DMS153 (cell line): ENCODE measurements at regions not wholly inside any gene's neighbourhood (a gene's known extent, or its start where the extent isn't known, plus 50 kb on each side); places are given as distances from the start of the nearest gene placed in this dataset.

Source experiments
- DNase-seq: peaks from one replicate; lab custom pipeline; 2025; lab: John Stamatoyannopoulos, UW

DNA sequence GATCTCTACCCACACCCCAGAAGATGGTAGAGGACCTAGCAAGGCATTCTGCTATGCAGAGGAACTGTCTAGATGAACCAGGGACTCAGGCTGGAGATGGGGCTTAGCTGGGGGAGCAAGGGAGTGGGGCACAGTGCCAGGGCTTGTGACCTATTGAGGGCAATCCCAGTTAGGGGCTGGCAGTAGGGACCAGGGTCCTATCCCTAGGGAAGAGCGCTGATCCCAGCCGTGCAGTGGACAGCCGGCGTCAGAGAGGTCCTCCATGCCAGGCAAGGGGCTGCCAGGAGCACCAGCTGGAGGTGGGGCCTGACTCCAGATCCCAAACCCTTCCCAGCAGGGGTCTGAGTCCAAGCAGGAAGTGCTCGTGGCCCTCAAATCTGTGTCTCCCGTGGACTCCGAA, 52.7 kb upstream of the NEURL1B start:
- no peak for DNase-seq

DNA sequence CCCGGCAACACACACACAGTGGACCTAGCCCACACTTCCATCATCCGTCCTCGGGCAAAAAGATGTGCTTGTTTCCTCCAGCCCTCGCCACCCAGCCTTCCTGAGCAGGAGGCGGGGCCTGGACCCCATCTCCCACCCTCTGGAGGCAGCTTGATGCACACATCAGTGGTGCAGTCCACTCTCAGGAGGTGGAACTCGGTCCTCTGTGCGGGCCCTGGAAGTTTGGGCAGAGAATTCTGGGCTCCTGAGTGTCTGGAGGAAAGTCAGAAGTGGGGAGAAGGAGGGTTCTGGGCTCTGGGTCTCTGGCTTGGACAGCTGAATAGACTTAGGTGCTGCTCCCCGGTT, 54.0 kb upstream of the NEURL1B start:
- no peak for DNase-seq

DNA sequence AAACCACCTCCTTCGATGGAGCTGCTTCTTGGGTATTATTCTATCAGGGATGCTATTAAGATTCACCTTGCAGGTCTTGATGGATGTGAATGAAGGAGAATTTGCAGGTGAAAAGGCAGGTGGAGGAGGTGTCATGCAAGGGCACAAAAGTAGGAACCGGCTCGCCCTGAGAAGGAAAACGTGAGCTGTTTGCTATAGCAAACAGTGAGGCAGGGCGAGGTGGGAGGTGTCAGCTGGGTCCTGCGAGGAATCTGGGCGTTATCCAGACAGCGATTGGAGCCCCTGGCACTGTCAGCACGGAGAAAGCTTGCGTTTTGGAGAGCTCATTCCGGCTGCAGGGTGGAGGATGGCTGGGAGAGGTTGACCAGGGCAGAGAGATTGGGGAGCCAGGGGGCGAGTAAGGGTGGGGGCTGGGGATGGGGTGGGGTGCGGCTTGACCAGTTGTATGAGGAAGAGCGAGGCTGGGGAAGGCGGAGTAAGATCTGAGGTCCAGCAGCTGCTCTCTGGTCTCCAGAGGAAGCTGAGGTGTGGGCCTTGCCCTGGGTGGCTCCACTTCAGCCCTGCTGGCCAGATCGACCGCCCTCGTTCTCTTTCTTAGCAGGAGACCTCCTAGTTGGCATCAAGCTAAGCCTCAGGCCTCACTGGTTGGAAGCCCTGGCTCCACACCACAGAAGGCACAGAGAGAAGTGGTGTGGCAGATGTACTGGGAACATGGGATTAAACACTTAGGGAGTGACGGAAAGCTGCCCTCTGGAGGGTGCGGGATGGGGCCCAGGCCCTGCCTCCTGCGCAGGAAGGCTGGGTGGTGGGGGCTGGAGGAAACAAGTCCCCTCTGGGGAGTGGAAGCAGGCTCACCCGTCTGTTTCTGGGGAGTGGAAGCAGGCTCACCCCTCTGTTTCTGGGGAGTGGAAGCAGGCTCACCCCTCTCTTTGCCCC, 54.7 kb upstream of the NEURL1B start:
- no peak for DNase-seq

DNA sequence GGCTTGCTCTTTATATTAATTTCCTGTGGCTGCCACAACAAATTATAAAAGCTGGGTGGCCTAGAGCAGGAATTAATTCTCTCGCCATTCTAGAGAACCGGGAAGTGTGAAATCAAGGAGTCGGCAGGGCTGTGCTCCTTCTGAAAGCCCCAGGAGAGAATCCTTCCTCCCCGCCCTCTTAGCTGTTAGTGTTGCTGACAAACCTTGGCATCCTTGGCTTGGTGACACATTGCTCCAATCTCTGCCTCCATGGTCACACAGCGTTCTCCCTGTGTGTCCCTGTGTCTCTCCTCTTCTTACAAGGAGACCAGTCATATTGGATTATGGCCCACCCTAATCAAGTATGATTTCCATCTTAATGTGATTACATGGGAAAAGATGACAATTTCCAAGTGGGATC, 55.9 kb upstream of the NEURL1B start:
- DNase-seq = no peak

DNA sequence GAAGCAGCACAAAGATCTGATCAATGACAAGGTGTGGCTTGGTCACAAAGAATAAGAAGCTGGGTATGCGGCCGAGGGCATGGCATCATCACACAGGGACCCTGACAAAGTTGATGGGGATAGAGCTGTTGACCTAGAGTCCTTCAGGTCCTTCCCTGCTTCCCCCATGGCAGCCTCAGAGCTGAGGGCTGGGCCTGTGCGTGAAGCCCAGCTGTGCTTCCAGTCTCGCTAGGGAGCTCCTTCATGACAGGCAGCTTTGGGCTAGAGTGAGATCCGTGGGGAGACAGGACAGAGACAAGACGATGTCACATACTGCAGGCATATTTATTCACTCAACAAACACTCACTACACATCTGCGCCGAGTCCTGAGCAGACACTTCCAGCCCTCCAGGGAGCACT, 56.4 kb upstream of the NEURL1B start:
- DNase-seq = no peak

DNA sequence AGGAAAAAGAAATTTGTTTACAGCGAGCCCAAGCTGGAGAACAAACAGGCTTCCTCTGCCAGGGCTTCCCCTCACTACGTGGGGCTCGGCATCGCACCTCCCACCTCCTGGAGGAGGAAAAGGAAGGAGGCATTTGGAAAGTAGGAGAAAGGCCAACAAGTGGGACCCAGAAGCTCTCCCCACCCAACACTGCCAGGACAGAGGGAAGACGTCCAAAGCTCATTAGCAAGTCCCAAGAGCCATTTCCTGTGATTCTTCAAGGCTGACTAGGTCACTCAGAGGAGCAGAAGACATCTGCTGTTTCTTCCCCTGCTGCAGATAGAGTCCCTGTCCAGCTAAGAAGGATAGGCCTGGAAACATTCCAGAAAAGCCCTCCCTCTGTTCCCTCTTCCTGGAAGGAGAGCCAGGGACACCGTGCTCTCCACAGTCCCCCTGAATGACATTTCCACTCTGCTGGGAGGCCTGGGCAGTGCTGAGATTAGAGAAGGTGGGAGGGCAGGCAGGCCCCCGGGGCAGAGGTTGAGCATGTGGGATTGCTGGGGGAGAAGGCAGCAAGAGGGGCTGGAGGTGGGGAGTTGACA, 57.0 kb upstream of the NEURL1B start:
- no peak for DNase-seq

DNA sequence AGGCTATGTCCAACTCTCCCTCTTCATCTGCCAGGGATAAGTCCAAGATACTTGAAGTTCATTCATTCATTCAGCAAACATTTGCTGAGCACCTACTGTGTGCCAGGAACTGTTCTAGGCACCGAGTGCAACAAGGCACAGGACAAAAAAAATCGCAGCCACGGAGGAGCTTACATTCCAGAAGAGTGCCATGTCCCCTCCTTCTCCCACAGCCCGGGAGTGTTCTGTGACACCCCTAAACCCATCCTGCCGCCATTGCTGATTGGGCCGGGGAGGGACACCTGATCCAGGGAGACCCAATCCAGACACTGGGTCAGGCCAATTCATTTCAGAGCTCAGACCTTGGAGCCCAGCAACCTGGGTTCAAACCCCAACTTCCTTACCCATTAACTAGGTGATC, 58.1 kb upstream of the NEURL1B start:
- no peak for DNase-seq

DNA sequence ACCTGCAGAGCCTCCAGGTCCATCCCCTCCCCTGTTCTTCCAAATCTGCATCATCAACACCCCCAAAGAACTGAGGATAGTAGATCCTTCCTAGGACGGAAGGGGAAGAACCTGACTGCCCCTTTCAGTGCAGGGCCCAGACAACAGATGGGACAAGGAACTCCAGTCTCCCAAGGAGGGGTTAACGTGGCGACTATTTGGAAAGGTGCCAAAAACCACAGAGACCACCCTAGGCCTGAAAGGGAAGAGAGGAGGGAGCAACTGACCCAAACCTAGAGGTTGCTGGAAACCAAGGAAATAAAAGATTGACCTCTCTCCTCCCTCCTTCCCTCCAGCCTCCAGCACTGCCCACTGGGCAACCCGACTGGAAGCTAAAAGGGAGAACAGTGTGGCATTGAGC, 59.7 kb upstream of the NEURL1B start:
- DNase-seq = no peak

DNA sequence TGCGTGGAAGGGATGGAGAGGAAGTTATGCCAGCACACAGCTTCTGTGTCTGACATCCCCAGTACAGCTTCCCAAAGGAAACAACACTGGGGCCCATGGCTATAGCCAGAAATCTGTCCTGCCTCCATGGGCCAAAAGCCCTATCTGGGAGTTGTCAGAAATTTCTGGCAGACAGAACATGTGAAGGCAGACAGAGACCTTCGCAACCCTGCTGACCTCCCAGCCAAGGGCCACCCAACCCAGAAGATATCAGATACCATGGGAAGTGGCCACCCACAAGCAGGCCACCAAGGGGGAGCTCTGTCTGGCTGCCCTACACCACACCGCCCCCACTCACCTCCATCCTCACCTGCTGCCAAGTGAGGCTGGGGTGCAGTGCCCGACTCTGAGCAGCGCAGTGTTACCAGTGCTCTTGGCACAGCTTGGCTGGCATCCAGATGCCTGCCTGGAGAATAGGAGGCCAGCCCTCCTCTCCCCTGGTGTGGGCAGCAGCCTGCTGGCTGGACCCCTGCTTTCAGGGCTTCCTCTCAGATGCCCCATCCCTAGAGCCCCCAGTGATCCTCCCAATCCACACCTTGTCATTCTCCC, 61.6 kb upstream of the NEURL1B start:
- no peak for DNase-seq

DNA sequence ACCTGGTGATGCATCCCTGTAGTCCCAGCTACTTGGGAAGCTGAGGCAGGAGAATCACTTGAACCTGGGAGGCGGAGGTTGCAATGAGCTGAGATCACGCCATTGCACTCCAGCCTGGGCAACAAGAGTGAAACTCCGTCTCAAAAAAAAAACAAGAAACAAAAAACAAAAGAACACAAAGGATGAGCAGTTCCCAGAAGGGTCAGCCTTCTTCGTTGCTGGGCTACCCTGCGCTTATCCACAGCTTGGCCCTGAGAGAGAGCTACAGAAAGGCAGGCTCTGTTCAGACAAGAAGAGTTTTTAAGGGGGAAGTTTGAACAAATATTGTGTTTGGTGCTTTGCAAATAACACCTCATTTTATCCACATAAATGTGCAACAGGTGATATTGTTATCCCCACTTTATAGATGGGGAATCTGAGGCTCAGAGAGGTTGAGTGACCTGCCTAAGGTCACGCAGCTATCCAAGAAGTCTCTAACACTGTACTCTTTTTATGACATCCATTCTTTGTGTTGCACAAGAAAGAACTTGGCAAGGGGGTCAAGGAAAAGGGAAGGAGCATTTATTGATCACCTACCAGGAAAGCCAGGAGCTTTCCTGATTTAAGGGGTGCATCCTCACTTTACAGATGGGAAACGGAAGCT, 63.7 kb upstream of the NEURL1B start:
- no peak for DNase-seq

DNA sequence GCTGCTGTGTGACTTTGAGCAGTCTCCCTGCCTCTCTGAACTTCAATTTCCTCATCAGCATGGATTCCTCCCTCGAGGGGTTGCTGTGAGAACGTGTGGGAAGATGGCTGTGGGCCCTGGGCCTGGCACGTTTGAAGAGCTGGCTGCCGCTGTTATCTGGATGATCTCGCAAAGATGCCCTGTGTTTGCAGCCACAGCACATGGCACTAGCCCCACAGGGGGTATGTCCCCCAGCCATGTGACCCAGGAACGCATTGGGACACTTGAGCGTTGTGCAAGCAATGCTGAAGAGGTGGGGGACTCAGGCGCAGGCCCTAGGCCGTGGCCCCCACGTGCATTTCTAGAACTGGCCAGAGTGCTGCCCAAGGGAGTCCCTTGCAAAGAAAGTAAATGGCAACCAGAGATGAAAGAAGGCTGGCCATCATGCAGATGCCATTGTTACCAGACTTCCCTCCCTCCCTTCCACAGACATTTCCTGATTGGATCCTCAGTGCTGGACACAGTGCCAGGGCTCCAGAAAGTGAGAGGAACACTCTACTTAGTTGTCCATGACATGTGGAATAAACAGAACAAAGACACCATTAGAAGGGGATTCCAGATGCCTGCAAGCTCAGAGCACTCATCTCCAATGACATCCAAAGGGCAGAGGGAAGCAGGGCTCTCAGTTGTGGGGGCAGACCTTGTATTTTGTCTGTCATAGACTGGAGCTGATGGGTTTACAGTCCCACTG, 65.1 kb upstream of the NEURL1B start:
- no peak for DNase-seq

DNA sequence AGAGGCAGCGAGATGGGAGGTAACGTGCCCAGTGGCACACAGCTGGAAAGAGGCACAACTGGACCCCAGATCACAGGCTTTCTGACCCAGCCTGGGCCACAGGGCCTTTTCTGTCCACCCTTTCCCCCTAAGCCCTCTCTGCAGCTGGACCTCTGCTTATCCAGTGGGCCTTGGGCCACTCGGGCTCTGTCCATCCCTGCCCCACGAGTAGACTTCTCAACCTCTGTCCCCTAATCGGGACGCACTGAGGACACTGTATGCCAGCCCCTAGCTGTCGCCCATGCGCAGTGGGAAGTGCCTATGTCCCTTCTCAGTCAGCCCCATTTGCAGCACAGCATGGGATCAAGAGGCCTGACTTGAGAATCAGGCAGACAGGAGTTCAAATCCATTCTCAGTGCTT, 65.6 kb upstream of the NEURL1B start:
- no peak for DNase-seq

DNA sequence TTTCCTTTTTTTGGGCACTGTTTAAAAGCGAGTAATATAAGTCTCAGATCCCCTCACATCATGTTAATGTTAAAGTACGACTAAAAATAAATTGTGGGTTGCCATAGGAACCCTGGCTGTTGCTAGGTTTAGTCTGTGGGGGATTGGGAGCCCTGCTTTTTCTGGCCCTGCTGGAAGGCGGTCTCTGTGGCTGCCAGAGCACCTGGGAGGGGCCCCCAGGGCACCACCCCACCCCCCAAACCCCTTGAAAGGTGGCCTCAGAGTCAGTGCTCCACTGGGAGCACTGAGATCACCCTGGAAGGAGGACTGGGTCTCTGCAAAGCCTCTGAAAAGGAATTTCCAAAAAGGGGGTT, 66.2 kb upstream of the NEURL1B start:
- DNase-seq = no peak

DNA sequence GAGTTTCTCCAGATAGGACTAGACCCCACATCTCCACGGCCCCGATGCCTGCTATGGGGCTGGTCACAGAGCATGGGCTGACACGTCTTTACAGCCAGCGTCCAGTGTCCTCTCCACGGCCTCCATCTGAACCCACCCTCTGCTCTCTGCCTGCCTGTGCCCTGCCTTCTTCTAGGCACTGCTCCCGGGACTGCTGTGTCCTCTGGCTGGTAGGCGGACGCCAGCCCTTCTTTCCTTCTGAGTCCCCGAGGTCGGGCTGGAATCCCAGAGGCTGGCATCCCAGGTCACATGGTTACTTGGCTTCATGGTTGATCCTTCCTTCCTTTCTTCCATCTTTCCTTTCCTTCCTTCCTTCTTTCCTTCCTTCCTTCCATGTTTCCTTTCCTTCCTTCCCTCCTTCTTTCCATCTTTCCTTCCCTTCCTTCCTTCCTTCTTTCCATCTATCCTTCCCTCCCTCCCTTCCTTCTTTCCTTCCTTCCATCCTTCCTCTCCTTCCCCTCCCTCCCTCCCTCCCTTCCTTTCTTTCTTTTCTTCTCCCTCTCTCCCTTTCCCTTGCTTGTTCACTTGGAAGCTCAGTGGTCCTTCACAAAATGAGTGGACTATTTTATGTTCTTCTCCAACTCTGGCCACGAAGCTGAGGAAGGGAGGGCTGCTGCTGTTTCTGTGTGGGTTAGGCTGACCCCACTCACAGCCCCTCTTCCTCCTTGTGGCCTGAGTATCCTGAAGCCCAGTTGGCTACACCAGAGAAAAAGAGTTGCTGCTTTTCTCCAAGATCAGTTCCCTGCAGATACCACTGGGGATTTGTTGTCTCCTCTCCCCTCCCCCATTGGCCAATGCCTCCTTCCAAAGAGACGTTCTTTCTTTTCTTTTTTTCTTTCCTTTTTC, 66.8 kb upstream of the NEURL1B start:
- no peak for DNase-seq

DNA sequence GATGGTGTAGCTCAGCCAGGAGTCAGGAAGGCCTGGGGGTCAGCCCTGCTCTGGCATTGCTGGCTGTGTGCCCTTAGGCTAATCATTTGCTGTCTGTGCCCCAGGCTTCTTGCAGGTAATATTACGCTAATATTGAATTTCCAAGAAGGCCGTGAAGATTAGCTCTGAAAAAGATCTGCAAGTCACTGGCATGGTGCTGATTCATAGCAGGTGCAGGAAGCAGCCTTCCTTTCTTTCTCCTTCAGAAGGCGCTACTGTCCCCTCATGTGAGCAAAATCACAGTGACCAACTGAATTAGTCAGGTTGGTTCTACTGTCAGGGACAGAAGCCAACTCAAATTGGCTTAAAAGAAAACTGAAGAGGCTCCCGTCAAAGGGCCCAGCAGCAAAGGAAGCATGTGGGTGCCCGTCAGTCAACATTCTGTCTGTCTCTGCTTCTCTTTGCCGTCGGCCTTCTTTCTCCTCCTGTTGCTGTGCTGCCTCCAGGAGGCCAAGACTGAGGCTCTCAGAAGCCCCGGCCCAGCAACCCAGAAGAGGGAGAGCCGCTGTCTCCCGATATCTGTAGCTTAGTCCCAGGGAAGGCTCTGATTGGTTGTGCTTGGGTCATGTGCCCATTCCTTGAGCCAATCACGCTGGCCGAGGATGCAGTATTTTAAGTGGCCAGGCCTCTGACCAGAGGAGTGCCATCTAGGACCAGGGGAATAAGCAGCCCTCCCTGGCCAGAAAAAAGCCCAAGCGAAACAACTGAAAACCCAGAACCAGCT, 67.8 kb upstream of the NEURL1B start:
- no peak for DNase-seq

DNA sequence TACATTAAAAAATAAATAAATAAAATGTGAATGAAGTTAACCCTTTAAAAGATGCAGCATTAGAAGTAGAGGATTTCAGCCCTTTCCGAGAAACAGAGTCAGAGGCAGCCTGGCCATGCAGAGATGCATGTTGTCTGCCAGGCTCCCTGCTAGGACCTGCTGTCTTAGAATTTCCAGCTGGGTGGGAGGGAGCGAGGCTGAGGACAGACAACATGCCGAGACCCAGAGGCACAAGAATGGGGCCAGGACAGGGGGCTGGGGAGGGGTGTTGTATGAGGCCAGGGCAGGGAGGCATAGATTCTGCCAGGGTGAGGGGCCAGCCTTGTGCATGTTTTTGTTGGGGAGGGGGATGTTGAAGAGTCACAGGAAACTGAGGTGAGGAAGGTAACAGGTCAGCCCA, 68.6 kb upstream of the NEURL1B start:
- DNase-seq = no peak

DNA sequence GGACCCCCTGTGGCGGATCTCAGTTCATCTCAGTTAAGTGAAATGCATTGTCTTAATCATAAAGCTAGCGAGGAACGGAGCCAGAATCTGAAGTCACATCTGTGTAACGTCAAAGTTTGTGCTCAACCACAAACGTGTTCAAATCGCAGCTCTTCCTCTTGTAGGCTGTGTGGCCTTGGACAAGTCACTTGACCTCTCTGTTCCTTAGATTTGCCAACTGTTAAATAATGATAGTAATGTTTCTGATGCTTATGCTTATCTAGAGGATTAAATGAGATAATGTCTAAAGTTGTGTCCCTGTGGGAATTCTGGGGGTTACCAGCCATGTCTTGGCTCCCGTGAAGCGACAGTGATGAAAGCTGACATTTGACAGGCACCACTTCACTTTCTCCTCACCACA, 69.2 kb upstream of the NEURL1B start:
- no peak for DNase-seq

DNA sequence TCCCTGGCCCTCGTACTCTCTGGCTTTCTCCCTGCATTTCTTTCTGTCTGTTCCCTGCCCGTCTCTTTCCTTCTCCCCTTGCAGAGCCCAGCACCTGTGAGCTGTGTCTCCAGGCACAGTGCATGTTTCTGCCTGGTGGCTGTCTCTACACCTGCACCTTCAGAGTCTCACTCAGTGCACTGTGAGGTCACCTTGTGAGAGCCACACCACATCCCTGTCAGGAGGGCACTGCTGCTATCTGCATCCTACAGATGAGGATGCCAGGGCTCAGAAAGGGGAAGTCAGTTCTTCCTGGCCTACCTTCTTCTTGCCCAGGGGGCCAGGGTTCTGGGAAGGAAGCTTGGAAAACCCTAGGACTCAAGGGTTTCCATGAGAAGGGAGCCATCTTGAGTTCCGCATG, 69.7 kb upstream of the NEURL1B start:
- no peak for DNase-seq

DNA sequence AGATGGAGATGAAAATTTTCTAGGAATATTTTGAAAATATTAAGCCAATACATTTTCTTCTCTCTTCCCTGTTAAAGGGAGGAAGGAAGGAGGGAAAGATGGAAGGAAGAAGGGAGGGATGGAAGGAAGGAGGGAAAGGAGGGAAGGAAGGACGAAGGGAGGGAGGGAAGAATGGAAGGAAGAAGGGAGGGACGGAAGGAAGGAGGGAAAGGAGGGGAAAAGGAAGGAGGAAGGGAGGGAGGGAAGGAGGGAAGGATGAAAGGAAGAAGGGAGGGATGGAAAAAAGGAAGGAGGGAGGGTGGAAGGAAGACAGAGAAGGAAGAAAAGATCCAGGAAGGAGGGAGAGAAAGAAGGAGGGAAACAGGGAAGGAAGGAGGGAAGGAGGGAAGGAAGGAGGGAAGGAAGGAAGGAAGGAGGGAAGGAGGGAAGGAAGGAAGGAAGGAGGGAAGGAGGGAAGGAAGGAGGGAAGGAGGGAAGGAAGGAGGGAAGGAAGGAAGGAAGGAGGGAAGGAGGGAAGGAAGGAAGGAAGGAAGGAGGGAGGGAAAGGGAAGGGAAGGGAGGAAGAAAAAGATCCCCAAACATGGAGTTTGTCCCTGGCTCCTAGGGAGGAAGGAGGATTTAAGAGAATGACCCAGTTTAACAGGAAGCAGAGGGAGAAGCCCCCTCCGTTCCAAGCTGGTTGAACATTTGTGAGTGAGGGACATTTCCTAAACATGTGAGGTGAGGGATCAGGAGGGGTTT, 70.3 kb upstream of the NEURL1B start:
- DNase-seq = no peak
